Gastrocnemius medialis (tissue), 4 donors: ENCODE measurements at regions not wholly inside any gene's neighbourhood (a gene's known extent, or its start where the extent isn't known, plus 50 kb on each side); places are given as distances from the start of the nearest gene placed in this dataset.
"Not testable (repeated sequence)": the region's sequence is repeated elsewhere in the genome, so short reads cannot be mapped to it uniquely, and the experiment has no call there.

Experiments
- POLR2A ChIP-seq, 2 donors: fragments of 450-650 bp; IDR thresholded peaks; one replicate each; pipeline ENCODE4 v1.6.1; 2017; ENCODE audit warnings: antibody characterized with exemption in 2 of 2, mild to moderate bottlenecking in 2 of 2, moderate library complexity in 2 of 2
- TF ChIP-seq, protein P1 (sequence below), 5 experiments: fragments of 450-650 bp in 3 of 5; fragments of 200-600 bp in 2 of 5; sonication (generic) in 2 of 5; IDR thresholded peaks in 4 of 5; conservative IDR thresholded peaks in 1 of 5; 1 replicate in 4 of 5; 2 replicates in 1 of 5; pipeline ENCODE4 v1.5.1; 2016 to 2019; ENCODE audit warnings: antibody characterized with exemption in 5 of 5, mild to moderate bottlenecking in 3 of 5, moderate library complexity in 3 of 5

DNA sequence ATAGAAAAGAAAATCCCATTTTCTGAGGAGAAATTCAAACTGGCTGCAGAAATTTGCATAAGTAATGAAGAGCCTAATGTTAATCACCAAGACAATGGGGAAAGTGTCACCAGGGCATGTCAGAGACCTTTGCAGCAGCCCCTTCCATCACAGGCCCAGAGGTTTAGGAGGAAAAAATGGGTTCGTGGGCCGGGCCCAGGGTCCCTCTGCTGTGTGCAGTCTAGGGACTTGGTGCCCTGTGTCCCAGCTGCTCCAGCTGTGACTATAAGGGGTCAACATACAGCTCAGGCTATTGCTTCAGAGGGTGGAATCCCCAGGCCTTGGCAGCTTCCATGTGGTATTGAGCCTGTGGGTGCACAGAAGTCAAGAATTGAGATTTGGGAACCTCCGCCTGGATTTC, 103.6 kb upstream of the FAM47C start:
- TF ChIP-seq, protein P1, sequence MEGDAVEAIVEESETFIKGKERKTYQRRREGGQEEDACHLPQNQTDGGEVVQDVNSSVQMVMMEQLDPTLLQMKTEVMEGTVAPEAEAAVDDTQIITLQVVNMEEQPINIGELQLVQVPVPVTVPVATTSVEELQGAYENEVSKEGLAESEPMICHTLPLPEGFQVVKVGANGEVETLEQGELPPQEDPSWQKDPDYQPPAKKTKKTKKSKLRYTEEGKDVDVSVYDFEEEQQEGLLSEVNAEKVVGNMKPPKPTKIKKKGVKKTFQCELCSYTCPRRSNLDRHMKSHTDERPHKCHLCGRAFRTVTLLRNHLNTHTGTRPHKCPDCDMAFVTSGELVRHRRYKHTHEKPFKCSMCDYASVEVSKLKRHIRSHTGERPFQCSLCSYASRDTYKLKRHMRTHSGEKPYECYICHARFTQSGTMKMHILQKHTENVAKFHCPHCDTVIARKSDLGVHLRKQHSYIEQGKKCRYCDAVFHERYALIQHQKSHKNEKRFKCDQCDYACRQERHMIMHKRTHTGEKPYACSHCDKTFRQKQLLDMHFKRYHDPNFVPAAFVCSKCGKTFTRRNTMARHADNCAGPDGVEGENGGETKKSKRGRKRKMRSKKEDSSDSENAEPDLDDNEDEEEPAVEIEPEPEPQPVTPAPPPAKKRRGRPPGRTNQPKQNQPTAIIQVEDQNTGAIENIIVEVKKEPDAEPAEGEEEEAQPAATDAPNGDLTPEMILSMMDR (IDR thresholded peaks at IDR 0.05 in 4 of 5, conservative IDR thresholded peaks at IDR 0.05 in 1 of 5) = not testable (repeated sequence)
- TF ChIP-seq POLR2A (IDR thresholded peaks at IDR 0.05) = not testable (repeated sequence)
